WTC11 (cell line): ENCODE measurements at regions not wholly inside any gene's neighbourhood (a gene's known extent, or its start where the extent isn't known, plus 50 kb on each side); places are given as distances from the start of the nearest gene placed in this dataset.
A peak's percentile ranks its signal among the peaks of the same experiment; 100 is the strongest.
"Not testable (repeated sequence)": the region's sequence is repeated elsewhere in the genome, so short reads cannot be mapped to it uniquely, and the experiment has no call there.

Experiments used
- ATAC-seq: fragments of 200-7000 bp; cut with Tn5 transposase; 2 replicates; pipeline ENCODE4 v1.10.0; 2021; ENCODE audit warnings: mild to moderate bottlenecking, moderate library complexity
- CTCF ChIA-PET: fragments of 300-600 bp; sonication (Branson Sonifier 250); formaldehyde crosslinking; loops from one replicate; lab custom pipeline; 2021; ENCODE audit warnings: antibody characterized with exemption; lab: Charles Lee
- POLR2A ChIA-PET: fragments of 350-600 bp; sonication (Branson Sonifier 250); formaldehyde crosslinking; loops from one replicate; lab custom pipeline; 2021; ENCODE audit warnings: antibody characterized with exemption; lab: Charles Lee
- DNase-seq: peaks from one replicate; pipeline ENCODE4 v3.0.0; 2021; ENCODE audit warnings: low spot score
- H3K27ac Mint-ChIP-seq: 2 replicates; pipeline ENCODE4 v1.8.0; 2021; ENCODE audit warnings: mixed read lengths
- H3K27me3 Mint-ChIP-seq: 2 replicates; pipeline ENCODE4 v1.8.0; 2021; ENCODE audit warnings: low read depth, mild to moderate bottlenecking, moderate library complexity, mixed read lengths
- H3K36me3 Mint-ChIP-seq: 2 replicates; pipeline ENCODE4 v1.8.0; 2021; ENCODE audit warnings: mixed read lengths
- H3K4me1 Mint-ChIP-seq: 2 replicates; pipeline ENCODE4 v1.8.0; 2022; ENCODE audit warnings: mixed read lengths
- H3K4me3 Mint-ChIP-seq: 2 replicates; pipeline ENCODE4 v1.8.0; 2021; ENCODE audit warnings: mild to moderate bottlenecking, moderate library complexity, mixed read lengths
- H3K9me3 Mint-ChIP-seq: 2 replicates; pipeline ENCODE4 v1.8.0; 2021; ENCODE audit warnings: mixed read lengths
- ARID4B ChIP-seq: sonication (generic); formaldehyde crosslinking; IDR thresholded peaks from 2 replicates; pipeline ENCODE4 v1.8.0; 2023; ENCODE audit warnings: missing genetic modification reagents, mild to moderate bottlenecking, borderline replicate concordance
- NFATC4 ChIP-seq: fragments of 250-450 bp; sonication (Bioruptor Pico); IDR thresholded peaks from 2 replicates; pipeline ENCODE4 v1.9.0; 2021; ENCODE audit warnings: mild to moderate bottlenecking
- RORB ChIP-seq: fragments of 250-450 bp; sonication (Bioruptor Pico); IDR thresholded peaks from 2 replicates; pipeline ENCODE4 v1.9.0; 2021; ENCODE audit warnings: mild to moderate bottlenecking
- TEAD1 ChIP-seq: sonication (generic); formaldehyde crosslinking; IDR thresholded peaks from 2 replicates; pipeline ENCODE4 v1.8.0; 2022; ENCODE audit warnings: mild to moderate bottlenecking, missing genetic modification reagents
- ZNF416 ChIP-seq: fragments of 250-450 bp; sonication (Bioruptor Pico); IDR thresholded peaks from 2 replicates; pipeline ENCODE4 v1.9.0; 2021; ENCODE audit warnings: mild to moderate bottlenecking, inconsistent platforms
- TF ChIP-seq, protein P1 (sequence below): fragments of 200-600 bp; IDR thresholded peaks from 2 replicates; pipeline ENCODE4 v1.8.0; 2022; ENCODE audit warnings: antibody characterized with exemption
- TF ChIP-seq, protein P2 (sequence below): sonication (generic); formaldehyde crosslinking; IDR thresholded peaks from 2 replicates; pipeline ENCODE4 v1.8.1; 2023; ENCODE audit warnings: mild to moderate bottlenecking, missing genetic modification reagents, moderate library complexity
- TF ChIP-seq, protein P3 (sequence below): sonication (generic); formaldehyde crosslinking; IDR thresholded peaks from 2 replicates; pipeline ENCODE4 v1.8.1; 2022; ENCODE audit warnings: mild to moderate bottlenecking, moderate library complexity, missing genetic modification reagents
- TF ChIP-seq, protein P4 (sequence below): sonication (generic); formaldehyde crosslinking; IDR thresholded peaks from 2 replicates; pipeline ENCODE4 v1.8.0; 2022; ENCODE audit warnings: mild to moderate bottlenecking, missing genetic modification reagents

DNA sequence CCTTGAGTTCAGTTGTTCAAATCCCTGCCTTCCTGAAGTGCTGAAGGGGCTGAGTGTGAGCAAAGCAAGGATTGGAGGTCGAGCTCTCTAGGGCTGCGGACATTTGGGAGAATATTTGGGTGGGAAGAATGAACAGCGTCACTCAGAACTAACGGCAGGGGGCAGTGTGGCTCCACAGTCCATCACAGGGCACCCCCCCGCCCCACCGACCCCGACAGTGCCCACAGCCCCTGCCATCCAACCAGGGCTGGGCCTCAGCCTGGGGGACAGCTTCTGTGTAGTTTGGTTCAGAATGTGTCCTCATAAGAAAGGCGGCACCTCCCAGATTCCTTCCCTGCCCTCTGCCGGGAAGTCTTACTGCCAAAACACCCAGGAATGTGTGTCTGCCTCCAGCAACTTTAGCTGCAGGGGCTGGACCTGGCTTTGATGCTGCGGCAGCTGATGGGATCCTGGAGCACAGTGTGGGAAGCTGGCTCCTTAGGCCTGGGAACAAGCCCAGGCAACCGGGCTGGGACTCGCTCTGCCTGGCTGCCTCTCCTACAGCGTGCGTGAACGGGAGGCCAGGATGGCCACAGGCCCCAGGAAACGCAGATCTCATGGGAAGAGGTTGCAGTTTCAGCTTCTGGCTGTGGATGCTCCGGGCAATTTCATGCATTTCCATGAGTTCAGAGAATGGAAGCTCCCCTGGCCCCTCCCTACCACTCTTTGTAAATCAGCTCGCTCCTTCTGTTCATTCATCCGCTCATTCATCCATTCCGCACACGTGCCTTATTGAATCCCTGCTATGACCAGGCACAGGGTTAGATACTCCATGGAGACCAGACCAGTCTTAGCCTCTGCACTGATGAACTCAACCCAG, 104.9 kb upstream of the TMPRSS2 start (continued):
- TF ChIP-seq, protein P1, sequence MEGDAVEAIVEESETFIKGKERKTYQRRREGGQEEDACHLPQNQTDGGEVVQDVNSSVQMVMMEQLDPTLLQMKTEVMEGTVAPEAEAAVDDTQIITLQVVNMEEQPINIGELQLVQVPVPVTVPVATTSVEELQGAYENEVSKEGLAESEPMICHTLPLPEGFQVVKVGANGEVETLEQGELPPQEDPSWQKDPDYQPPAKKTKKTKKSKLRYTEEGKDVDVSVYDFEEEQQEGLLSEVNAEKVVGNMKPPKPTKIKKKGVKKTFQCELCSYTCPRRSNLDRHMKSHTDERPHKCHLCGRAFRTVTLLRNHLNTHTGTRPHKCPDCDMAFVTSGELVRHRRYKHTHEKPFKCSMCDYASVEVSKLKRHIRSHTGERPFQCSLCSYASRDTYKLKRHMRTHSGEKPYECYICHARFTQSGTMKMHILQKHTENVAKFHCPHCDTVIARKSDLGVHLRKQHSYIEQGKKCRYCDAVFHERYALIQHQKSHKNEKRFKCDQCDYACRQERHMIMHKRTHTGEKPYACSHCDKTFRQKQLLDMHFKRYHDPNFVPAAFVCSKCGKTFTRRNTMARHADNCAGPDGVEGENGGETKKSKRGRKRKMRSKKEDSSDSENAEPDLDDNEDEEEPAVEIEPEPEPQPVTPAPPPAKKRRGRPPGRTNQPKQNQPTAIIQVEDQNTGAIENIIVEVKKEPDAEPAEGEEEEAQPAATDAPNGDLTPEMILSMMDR: peak; percentile 81
- no peak for TF ChIP-seq NFATC4 (CRISPR knock-in tag)

- Mint-ChIP-seq H3K36me3 (peaks cover 15% of the 10 kb centered on the region), H3K27ac (no peak overlapping the region), H3K9me3 (peaks cover 16% of the 10 kb centered on the region), H3K4me3 (peak overlapping the region; percentile 30; the same call in 1 of the 2 replicates), H3K4me1 (peaks cover 17% of the 10 kb centered on the region), H3K27me3 (peaks cover 6% of the 10 kb centered on the region)
- TF ChIP-seq, protein P2, sequence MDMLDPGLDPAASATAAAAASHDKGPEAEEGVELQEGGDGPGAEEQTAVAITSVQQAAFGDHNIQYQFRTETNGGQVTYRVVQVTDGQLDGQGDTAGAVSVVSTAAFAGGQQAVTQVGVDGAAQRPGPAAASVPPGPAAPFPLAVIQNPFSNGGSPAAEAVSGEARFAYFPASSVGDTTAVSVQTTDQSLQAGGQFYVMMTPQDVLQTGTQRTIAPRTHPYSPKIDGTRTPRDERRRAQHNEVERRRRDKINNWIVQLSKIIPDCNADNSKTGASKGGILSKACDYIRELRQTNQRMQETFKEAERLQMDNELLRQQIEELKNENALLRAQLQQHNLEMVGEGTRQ: 0 out of 2 replicates have a peak, but pooled peaks have one; percentile 15
- TF ChIP-seq, protein P3, sequence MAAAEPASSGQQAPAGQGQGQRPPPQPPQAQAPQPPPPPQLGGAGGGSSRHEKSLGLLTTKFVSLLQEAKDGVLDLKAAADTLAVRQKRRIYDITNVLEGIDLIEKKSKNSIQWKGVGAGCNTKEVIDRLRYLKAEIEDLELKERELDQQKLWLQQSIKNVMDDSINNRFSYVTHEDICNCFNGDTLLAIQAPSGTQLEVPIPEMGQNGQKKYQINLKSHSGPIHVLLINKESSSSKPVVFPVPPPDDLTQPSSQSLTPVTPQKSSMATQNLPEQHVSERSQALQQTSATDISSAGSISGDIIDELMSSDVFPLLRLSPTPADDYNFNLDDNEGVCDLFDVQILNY (CRISPR knock-in tag): no peak
- TF ChIP-seq RORB (CRISPR knock-in tag) (no peak), TEAD1 (no peak), ZNF416 (no peak), ARID4B (CRISPR knock-in tag) (no peak), NFATC4 (CRISPR knock-in tag) (no peak)
- DNase-seq (peak; percentile 51), ATAC-seq (peak; percentile 83)
- ChIA-PET POLR2A (interaction anchor here (0.6 to 1.8 kb wide), 3 partner anchors 151 to 336 kb away, joined by 3 to 7 read pairs (median 6); no protein-coding TSS in a partner anchor), CTCF (interaction anchor here (0.6 to 5.4 kb wide), 104 partner anchors 9 to 821 kb away, joined by 3 to 207 read pairs (median 5); partner anchors contain the start of genes ABCG1 and RIPK4)
Measured at GRCh38 chr21:41611966-41612606, 104.1 kb upstream of the TMPRSS2 start.

DNA sequence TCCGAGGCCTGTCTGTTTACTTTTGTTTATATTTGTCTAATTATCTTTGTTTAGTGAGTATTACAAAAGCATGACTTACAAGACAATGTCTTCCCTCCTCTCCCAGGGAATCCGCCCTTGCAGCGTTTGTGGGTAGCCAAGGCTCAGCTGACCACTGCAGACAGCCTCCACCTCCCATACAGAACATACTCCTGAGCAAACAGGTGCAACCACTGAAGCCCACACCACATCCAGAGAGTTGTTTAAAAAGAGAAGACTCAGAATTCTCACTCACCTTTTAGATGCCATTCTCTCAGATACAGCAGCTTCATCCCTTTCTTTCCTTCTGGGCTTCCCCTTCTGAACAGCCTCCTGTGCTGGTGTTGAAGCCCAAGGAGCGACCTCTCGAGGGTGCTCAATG, 103.5 kb upstream of the TMPRSS2 start:
- ATAC-seq (no peak), DNase-seq (no peak)
- Mint-ChIP-seq H3K4me3 (no peak overlapping the region), H3K27ac (no peak overlapping the region), H3K4me1 (peaks cover 17% of the 10 kb centered on the region), H3K9me3 (peaks cover 16% of the 10 kb centered on the region), H3K27me3 (peaks cover 6% of the 10 kb centered on the region), H3K36me3 (peaks cover 15% of the 10 kb centered on the region)
- ChIA-PET CTCF (interaction anchor here (1.2 to 5.4 kb wide), 21 partner anchors 11 to 506 kb away, joined by 4 to 207 read pairs (median 14); partner anchors contain the start of gene RIPK4), POLR2A (interaction anchor here (0.6 kb wide), 1 partner anchor 336 kb away, joined by 3 read pairs; no protein-coding TSS in a partner anchor)
- TF ChIP-seq, protein P4, sequence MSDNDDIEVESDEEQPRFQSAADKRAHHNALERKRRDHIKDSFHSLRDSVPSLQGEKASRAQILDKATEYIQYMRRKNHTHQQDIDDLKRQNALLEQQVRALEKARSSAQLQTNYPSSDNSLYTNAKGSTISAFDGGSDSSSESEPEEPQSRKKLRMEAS (CRISPR knock-in tag): no peak

DNA sequence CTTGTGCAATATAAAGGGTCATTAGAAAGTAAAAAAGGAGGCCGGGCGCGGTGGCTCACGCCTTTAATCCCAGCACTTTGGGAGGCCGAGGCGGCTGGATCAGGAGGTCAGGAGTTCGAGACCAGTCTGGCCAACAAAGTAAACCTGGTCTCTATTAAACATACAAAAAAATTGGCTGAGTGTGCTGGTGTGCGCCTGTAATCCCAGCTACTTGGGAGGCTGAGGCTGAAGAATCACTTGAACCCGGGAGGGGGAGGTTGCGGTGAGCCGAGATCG, 102.8 kb upstream of the TMPRSS2 start:
- H3K27ac Mint-ChIP-seq, H3K27me3 Mint-ChIP-seq, H3K4me3 Mint-ChIP-seq, ATAC-seq, POLR2A ChIA-PET, DNase-seq: not testable (repeated sequence)
- Mint-ChIP-seq H3K4me1 (peaks cover 20% of the 10 kb centered on the region), H3K9me3 (peaks cover 16% of the 10 kb centered on the region), H3K36me3 (peaks cover 15% of the 10 kb centered on the region)
- CTCF ChIA-PET: interaction anchor here (1.2 to 5.4 kb wide), 8 partner anchors 23 to 328 kb away, joined by 3 to 207 read pairs (median 44); partner anchors contain the start of gene RIPK4
